ENCODE measurements at regions not wholly inside any gene's neighbourhood (a gene's known extent, or its start where the extent isn't known, plus 50 kb on each side); places are given as distances from the start of the nearest gene placed in this dataset.

- H3K36me3 ChIP-seq (ENCODE audit: insufficient read depth, low read length) = no peaks in the 10 kb centered on the region
- H3K4me3 ChIP-seq (ENCODE audit: insufficient read depth, low read length) = no peak overlapping the region
- H3K27ac ChIP-seq (ENCODE audit: low read depth, low read length) = no peak overlapping the region
- no peaks in the 10 kb centered on the region for H3K4me1 ChIP-seq (ENCODE audit: insufficient read depth, low read length)
- no peak overlapping the region for H2AFZ ChIP-seq (ENCODE audit: low read length)
- no peaks in the 10 kb centered on the region for H3K27me3 ChIP-seq (ENCODE audit: insufficient read depth, low read length)
- no peaks in the 10 kb centered on the region for H3K79me2 ChIP-seq (ENCODE audit: insufficient read depth, low read length)
- no peak for TF ChIP-seq CTCF (IDR thresholded peaks at IDR 0.05; ENCODE audit: extremely low read depth, low read depth, low read length)
- no peaks in the 10 kb centered on the region for H4K20me1 ChIP-seq (ENCODE audit: insufficient read depth, low read length)
- H3K9me3 ChIP-seq (ENCODE audit: low read depth, low read length) = peaks cover 3% of the 10 kb centered on the region
- H3K4me2 ChIP-seq (ENCODE audit: insufficient read depth, low read length) = no peak overlapping the region
- DNase-seq (ENCODE audit: insufficient read length, low spot score, missing footprints) = peak; percentile 38
These were observed 174.2 kb downstream of the DLL1 start for GRCh38 chr6:170116636-170117035.

- no peaks in the 10 kb centered on the region for H3K36me3 ChIP-seq (ENCODE audit: insufficient read depth, low read length)
- no peak for TF ChIP-seq CTCF (IDR thresholded peaks at IDR 0.05; ENCODE audit: extremely low read depth, low read depth, low read length)
- no peak overlapping the region for H3K4me2 ChIP-seq (ENCODE audit: insufficient read depth, low read length)
- no peaks in the 10 kb centered on the region for H3K4me1 ChIP-seq (ENCODE audit: insufficient read depth, low read length)
- H3K27me3 ChIP-seq (ENCODE audit: insufficient read depth, low read length) = no peaks in the 10 kb centered on the region
- no peak overlapping the region for H3K27ac ChIP-seq (ENCODE audit: low read depth, low read length)
- H4K20me1 ChIP-seq (ENCODE audit: insufficient read depth, low read length) = no peaks in the 10 kb centered on the region
- DNase-seq (ENCODE audit: insufficient read length, low spot score, missing footprints) = peak; percentile 45
- H3K4me3 ChIP-seq (ENCODE audit: insufficient read depth, low read length) = no peak overlapping the region
- H3K79me2 ChIP-seq (ENCODE audit: insufficient read depth, low read length) = no peaks in the 10 kb centered on the region
- H2AFZ ChIP-seq (ENCODE audit: low read length) = no peak overlapping the region
- peaks cover 3% of the 10 kb centered on the region for H3K9me3 ChIP-seq (ENCODE audit: low read depth, low read length)
These were observed 175.7 kb downstream of the DLL1 start for GRCh38 chr6:170114956-170115855.

DNA sequence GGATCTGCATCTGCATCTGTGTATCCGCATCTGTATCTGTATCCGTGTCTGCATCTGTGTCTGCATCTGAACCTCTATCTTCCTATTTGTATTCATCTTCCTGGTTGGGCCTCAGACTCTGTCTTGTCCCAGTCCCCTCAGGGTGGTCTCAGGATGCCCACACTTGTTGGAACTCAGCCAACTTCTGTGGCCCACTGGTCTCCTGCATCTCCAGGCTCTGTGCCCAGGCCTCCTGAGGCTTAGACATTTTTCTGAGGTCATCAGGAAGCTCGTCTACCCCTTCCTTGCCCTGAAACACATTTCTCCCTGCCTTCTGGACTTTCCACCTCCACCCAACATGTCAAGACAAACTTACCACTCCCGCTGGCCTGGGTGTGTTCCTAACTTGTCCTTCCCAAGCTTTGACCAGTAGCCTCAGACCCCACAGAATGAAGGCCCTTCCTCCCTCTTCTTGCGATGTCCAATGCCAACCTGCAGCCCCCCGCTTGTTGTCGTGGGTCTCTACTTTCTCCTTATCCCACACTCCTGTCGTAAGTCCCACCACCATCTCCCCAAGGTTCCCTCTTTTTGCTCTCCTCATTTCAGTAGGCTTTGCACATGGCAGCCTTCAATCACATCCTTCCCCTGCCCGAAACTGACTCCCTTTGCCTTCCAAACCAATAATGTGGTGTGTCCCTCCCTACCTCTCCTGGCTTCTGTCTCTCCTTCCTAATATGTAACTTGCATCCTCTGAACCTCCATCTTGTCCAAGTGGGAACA is 176.5 kb downstream of the DLL1 start:
- Histone ChIP-seq H3K9me3 (ENCODE audit: low read depth, low read length) (no peaks in the 10 kb centered on the region), H3K4me1 (ENCODE audit: insufficient read depth, low read length) (no peaks in the 10 kb centered on the region), H3K27ac (ENCODE audit: low read depth, low read length) (no peak overlapping the region), H3K79me2 (ENCODE audit: insufficient read depth, low read length) (no peaks in the 10 kb centered on the region), H3K4me2 (ENCODE audit: insufficient read depth, low read length) (no peak overlapping the region), H2AFZ (ENCODE audit: low read length) (no peak overlapping the region), H3K27me3 (ENCODE audit: insufficient read depth, low read length) (no peaks in the 10 kb centered on the region), H4K20me1 (ENCODE audit: insufficient read depth, low read length) (no peaks in the 10 kb centered on the region), H3K36me3 (ENCODE audit: insufficient read depth, low read length) (no peaks in the 10 kb centered on the region), H3K4me3 (ENCODE audit: insufficient read depth, low read length) (no peak overlapping the region)
- no peak for TF ChIP-seq CTCF (IDR thresholded peaks at IDR 0.05; ENCODE audit: extremely low read depth, low read depth, low read length)
- no peak for DNase-seq (ENCODE audit: insufficient read length, low spot score, missing footprints)

DNA sequence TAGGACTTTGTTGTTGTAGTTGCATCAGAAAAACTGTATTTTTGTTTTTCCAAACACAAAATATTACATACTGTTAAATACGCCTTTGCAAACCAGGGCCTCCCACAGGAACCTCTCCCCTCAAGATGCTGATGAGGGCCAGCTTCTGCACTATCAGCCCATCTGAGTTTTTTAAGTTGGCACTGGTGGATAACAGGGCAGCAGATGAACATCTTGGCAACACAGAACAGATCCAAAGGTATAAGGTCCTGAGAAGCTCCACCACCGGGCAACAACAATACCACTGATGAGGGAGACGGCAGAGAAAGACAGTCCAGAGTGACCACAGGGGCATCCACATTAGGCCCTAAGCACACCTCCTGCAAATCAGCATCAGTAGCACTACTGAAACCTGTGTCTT is 177.7 kb downstream of the DLL1 start:
- H3K36me3 ChIP-seq (ENCODE audit: insufficient read depth, low read length) = no peaks in the 10 kb centered on the region
- no peaks in the 10 kb centered on the region for H3K79me2 ChIP-seq (ENCODE audit: insufficient read depth, low read length)
- no peaks in the 10 kb centered on the region for H4K20me1 ChIP-seq (ENCODE audit: insufficient read depth, low read length)
- H3K9me3 ChIP-seq (ENCODE audit: low read depth, low read length) = no peaks in the 10 kb centered on the region
- H2AFZ ChIP-seq (ENCODE audit: low read length) = no peak overlapping the region
- no peaks in the 10 kb centered on the region for H3K4me1 ChIP-seq (ENCODE audit: insufficient read depth, low read length)
- no peak overlapping the region for H3K27ac ChIP-seq (ENCODE audit: low read depth, low read length)
- H3K27me3 ChIP-seq (ENCODE audit: insufficient read depth, low read length) = no peaks in the 10 kb centered on the region
- no peak for TF ChIP-seq CTCF (IDR thresholded peaks at IDR 0.05; ENCODE audit: extremely low read depth, low read depth, low read length)
- DNase-seq (ENCODE audit: insufficient read length, low spot score, missing footprints) = no peak
- no peak overlapping the region for H3K4me3 ChIP-seq (ENCODE audit: insufficient read depth, low read length)
- H3K4me2 ChIP-seq (ENCODE audit: insufficient read depth, low read length) = no peak overlapping the region

Measured in osteoblast (primary cell).